NAMALWA (cell line): ENCODE measurements at regions not wholly inside any gene's neighbourhood (a gene's known extent, or its start where the extent isn't known, plus 50 kb on each side); places are given as distances from the start of the nearest gene placed in this dataset.
A peak's percentile ranks its signal among the peaks of the same experiment; 100 is the strongest.
"Not testable (repeated sequence)": the region's sequence is repeated elsewhere in the genome, so short reads cannot be mapped to it uniquely, and the experiment has no call there.

Experiments
- DNase-seq: peaks from one replicate; pipeline ENCODE4 v3.0.0-alpha.2; 2015; ENCODE audit warnings: low spot score

DNA sequence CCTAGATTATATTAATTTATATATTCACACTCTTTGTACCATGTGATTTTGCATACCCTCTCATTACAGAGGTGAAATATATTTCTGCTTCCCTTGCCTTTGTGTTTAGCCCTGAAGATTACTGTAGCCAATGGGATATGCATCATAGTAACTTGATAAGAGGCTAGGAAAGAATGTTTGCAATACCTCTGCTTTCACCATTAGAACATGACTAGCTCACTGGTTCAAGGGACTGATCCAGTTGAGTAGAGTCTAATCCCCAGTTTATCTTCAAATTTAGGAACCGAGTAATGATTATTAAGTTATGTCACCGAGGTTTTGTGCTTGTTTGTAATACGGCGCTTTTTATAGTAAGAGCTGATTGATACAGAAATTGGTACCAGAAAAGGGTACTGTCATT, 552.6 kb upstream of the GJE1 start:
- DNase-seq: no peak

- no peak for DNase-seq
Measured at GRCh38 chr6:141576751-141577150, 556.0 kb upstream of the GJE1 start.

DNA sequence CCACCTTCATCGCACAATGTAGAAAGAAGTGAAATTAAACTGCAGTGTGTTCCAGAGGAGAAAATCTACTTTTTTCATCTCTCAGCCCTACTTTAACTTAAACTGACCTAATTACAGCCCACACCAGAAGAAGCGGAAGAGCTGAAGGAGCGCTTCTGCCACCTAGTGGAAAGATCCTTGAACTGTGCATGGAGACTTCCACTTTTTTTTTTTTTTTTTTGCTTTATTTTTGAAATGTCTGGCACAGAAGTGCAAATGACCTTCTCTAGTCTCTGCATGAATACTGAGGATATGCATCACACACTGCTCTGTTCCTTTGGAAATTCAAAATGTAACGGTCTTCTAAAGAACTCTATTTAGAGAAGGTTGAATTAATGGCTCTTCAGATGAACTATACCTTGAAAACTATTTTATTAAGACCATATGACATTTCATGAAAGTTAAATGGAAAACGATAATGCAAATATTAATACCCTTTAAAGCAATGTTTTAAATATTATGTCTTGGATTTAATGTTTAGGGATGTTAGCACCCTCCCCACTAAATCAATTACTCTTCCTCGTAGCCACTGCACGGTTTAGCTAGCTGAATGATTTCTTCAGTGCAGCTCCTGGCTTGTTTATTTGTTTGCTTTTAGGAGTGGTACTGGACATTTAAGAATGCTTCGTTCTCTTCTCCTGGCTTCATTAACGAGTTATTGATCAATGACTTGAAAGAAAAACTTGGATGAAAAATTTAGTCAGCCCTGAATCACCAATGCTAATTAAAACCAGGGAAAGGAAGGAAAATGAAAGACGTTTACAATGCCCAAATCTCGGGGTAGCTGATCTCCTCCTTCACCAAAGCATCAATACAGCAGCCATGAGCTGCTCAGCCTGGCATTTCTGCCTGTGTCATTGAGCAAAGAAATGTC, 569.6 kb upstream of the GJE1 start:
- peak; percentile 87 for DNase-seq

DNA sequence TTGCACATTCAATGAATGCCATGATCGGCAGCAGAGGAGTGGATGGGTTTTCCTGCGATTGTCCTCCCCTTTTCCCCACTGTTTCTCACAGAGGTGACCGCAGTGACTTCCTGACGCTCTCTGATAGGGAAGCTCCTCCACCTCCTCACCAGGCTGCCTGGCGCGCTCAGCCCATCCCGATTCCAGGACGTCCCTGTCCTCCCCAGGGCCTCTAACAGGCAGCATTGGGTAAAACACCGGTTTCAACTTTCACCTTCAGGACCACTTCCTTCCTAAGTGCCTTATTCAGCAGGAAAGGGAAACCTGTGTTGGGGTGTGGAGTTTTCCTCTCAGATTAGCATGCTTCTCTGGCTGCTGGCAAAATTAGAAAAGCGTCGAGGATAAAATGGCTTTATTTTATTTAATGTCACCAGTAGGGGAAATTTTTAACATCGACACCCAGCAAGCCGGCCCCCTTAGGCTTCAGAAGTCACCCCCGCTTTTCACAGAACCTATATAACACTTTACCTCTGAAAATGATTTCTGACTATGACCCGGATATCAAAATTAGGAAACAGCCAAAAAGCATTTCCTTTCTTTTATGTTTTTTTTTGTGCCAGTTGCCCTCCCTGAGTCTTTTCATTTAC, 570.4 kb upstream of the GJE1 start:
- no peak for DNase-seq

GRCh38 chr6:141561154-141561553, 571.6 kb upstream of the GJE1 start:
- DNase-seq: no peak

DNA sequence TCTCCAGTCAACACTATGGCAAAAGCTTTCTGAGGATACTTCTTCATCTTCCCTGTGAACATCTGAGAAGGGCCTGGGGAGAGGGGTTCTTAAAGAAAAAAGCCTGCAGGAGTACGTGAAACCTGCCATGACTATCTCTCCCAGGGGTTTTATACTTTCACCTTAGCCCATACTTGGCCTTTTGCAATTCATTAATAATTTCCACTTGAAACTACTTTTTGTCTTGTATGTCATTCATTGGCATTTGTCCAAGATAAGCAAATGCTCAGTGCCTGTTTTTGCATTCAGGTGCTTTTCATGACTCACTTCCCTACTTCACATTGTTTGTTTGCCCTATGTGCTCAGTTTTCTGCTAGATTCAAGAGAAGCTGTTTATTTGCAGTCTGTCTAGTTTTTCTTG, 580.3 kb upstream of the GJE1 start:
- peak; percentile 65 for DNase-seq

DNA sequence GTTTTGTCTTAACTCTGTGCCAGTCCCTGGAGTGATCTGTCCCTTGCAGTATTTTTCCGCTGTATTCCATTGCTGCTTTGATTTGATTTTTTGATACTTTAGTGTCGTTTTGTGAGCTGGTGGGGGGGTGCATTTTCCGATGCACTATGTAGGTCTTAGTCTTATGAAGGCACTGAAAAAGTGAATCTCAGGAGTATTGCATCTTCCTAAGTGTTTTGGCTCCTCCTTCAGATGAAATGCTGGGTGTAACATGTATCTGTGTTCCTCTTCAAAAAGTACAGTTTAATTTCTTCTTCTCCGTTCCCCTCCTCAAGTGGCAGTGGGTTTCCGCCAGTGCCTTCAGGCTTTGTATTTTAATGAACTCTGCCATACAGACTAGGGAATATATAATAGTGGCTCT, 580.7 kb upstream of the GJE1 start:
- no peak for DNase-seq

GRCh38 chr6:141551318-141551717, 581.4 kb upstream of the GJE1 start:
- DNase-seq: no peak

- DNase-seq: no peak
Measured at GRCh38 chr6:141550471-141550870, 582.3 kb upstream of the GJE1 start.

DNA sequence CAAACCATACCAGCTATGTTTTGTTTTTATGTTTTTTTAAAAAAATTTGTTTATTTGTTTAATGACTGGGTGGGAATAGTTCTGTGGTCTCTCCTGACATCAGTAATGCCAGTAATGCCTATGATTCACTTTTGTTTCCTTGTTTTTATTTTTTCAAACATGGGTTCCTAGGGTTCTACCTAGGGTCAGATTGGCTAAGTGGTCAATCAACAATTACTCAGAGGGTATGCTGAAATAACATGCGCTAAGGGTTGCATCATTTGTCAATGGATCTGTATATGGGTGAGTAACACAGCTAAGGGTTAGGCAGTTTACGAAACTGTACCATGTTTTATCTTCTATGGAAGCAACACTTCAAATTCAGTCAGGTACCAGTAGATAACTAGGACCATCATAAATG, 583.8 kb upstream of the GJE1 start:
- DNase-seq: no peak

DNA sequence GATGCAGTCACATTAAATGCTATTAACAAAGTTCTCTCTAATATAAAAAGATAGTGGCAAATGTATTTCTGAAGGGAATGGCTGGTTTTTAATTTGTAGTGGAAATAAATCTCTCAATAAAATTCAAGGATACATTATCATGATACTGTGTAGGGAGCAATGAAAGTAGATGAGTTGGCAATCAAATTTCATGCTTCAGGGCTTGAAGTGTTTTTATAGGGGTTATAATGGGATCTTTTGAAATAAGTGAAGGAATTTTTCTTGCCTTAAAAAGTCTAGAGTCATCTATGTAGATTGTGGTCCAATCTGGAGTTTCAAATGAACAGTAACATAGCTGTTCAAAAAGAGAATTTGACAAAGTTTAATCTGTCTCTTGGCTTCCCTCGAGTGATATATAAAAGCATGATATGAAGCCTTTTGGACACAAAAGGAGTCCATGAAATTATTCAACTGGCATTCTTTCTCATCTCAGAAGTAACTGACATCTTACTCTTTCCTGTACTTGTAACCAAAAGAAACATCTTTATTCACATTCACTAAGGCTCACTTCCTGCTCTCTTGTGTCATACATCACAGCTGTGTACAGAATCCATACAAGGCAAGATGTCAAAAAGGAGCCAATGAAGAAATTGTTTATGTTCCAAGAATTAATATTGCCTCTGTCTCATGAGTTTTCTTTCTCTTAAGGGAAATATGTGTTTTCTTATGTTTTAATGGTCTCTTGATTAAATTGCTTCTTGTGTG, 591.0 kb upstream of the GJE1 start:
- DNase-seq: no peak

DNA sequence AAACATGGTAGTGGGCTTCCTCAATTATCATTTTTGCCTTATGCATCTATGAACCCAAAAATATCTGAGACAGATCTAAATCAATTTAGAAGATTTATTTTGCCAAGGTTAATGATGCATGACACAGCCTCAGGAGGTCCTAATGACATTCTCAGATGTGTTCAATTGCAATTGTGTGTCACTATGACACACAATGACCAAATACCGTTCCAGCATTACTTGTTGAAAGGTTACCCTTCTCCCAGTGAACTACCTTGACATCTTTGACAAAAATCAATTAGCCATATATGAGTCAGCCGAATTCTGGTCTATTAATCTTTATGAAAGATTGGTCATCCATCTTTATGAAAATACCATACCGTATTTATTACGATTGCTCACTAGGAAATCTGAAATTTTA, 592.5 kb upstream of the GJE1 start:
- DNase-seq: no peak

GRCh38 chr6:141539617-141540016, 593.1 kb upstream of the GJE1 start:
- DNase-seq: no peak

DNA sequence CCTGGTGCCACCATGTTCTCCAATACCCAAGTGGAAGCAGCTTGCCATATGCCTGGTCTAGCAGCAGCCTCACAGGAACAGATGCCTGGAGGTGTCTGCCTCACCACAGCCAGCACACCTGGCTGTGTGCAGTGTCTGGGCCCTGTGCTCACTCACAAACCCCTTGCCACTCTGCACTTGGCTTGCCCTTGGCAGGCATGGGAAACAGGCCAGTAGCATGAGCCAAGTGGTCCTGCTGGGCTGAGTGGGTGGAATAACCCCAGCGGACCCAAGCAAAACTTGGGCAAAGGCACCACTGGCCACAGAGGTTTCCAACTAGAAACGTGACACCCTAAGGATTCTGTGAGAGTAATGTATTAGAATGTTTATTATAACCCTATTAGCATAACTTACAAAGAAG, 600.5 kb upstream of the GJE1 start:
- no peak for DNase-seq

- DNase-seq: no peak
Measured at GRCh38 chr6:141531040-141531439, 601.7 kb upstream of the GJE1 start.

GRCh38 chr6:141528596-141528995, 604.1 kb upstream of the GJE1 start:
- no peak for DNase-seq

GRCh38 chr6:141526985-141527384, 605.7 kb upstream of the GJE1 start:
- DNase-seq: no peak

- no peak for DNase-seq
Measured at GRCh38 chr6:141521440-141521839, 611.3 kb upstream of the GJE1 start.

- no peak for DNase-seq
Measured at GRCh38 chr6:141513830-141514229, 618.9 kb upstream of the GJE1 start.

- no peak for DNase-seq
Measured at GRCh38 chr6:141510803-141511202, 621.9 kb upstream of the GJE1 start.

- not testable (repeated sequence) for DNase-seq
Measured at GRCh38 chr6:141506062-141506461, 626.7 kb upstream of the GJE1 start.

DNA sequence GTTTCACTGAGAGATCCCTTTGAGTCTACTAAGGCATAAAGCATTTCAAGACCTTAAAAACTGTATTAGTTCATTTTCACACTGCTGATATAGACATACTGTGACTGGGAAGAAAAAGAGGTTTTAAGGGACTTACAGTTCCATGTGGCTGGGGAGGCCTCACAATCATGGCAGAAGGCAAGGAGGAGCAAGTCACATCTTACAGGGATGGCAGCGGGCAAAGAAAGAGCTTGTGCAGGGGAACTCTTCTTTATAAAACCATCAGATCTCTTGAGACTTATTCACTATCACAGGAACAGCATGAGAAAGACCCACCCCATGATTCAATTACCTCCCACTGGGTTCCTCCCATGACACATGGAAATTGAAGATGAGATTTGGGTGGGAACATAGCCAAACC, 628.4 kb upstream of the GJE1 start:
- DNase-seq: not testable (repeated sequence)

- DNase-seq: no peak
Measured at GRCh38 chr6:141501616-141502015, 631.1 kb upstream of the GJE1 start.
